A673 (cell line): ENCODE measurements at regions not wholly inside any gene's neighbourhood (a gene's known extent, or its start where the extent isn't known, plus 50 kb on each side); places are given as distances from the start of the nearest gene placed in this dataset.

Source experiments
- BruUV-seq: library from RNA; stranded (reverse); fragments of 400-500 nt; replicated peaks from 2 replicates; lab custom pipeline; 2021; lab: Mats Ljungman, UMichigan
- CTCF ChIA-PET: fragments of 300-600 bp; sonication (Branson Sonifier 250); formaldehyde crosslinking; loops from one replicate; lab custom pipeline; 2022; ENCODE audit warnings: antibody characterized with exemption; lab: Charles Lee
- POLR2A ChIA-PET: fragments of 300-600 bp; sonication (Branson Sonifier 250); formaldehyde crosslinking; loops from one replicate; lab custom pipeline; 2022; ENCODE audit warnings: antibody characterized with exemption; ENCODE audit not compliant: low non-redundant PET; lab: Charles Lee
- DNase-seq: peaks from one replicate; pipeline ENCODE4 v3.0.0-alpha.2; 2015; ENCODE audit warnings: low spot score
- H3K27ac ChIP-seq: fragments of 200-600 bp; sonication (generic); 2 replicates; pipeline ENCODE4 v1.5.1; 2016; ENCODE audit warnings: mixed run types, low read depth, mild to moderate bottlenecking, mixed read lengths, antibody characterized with exemption, low read length; ENCODE audit not compliant: poor library complexity, severe bottlenecking
- H3K27me3 ChIP-seq: fragments of 200-600 bp; sonication (generic); replicated peaks from 2 replicates; pipeline ENCODE4 v1.6.1; 2017; ENCODE audit warnings: mixed run types, low read depth, mild to moderate bottlenecking, mixed read lengths, antibody characterized with exemption, low read length; ENCODE audit not compliant: insufficient read depth, poor library complexity
- H3K36me3 ChIP-seq: fragments of 200-600 bp; sonication (generic); 2 replicates; pipeline ENCODE4 v1.6.1; 2016; ENCODE audit warnings: mixed run types, mild to moderate bottlenecking, mixed read lengths, antibody characterized with exemption, low read length; ENCODE audit not compliant: insufficient read depth, poor library complexity, severe bottlenecking
- H3K4me1 ChIP-seq: fragments of 200-600 bp; sonication (generic); 2 replicates; pipeline ENCODE4 v1.6.1; 2017; ENCODE audit warnings: mixed run types, mild to moderate bottlenecking, mixed read lengths, antibody characterized with exemption, low read length; ENCODE audit not compliant: insufficient read depth, poor library complexity, severe bottlenecking
- H3K4me3 ChIP-seq: fragments of 200-600 bp; sonication (generic); 2 replicates; pipeline ENCODE4 v1.5.1; 2016; ENCODE audit warnings: low read depth, mixed run types, mild to moderate bottlenecking, mixed read lengths, low read length; ENCODE audit not compliant: poor library complexity, severe bottlenecking
- H3K9me3 ChIP-seq: fragments of 200-600 bp; sonication (generic); 2 replicates; pipeline ENCODE4 v1.6.1; 2016; ENCODE audit warnings: mixed run types, low read depth, mild to moderate bottlenecking, mixed read lengths, antibody characterized with exemption, low read length; ENCODE audit not compliant: poor library complexity, severe bottlenecking
- EZH2 ChIP-seq: fragments of 200-600 bp; sonication (generic); IDR thresholded peaks from 2 replicates; pipeline ENCODE4 v1.6.1; 2017; ENCODE audit warnings: borderline replicate concordance, low read depth, mild to moderate bottlenecking, mixed read lengths, antibody characterized with exemption, low read length; ENCODE audit not compliant: poor library complexity, severe bottlenecking
- intact Hi-C: fragments of 100-400 bp; cut with micrococcal nuclease; formaldehyde crosslinking; loops from one replicate; pipeline ENCODE4 v1.10.0; 2022; ENCODE audit not compliant: unreplicated experiment
- TF ChIP-seq, protein P1 (sequence below): fragments of 300-800, 200-600 bp; sonication (generic); conservative IDR thresholded peaks from 2 replicates; pipeline ENCODE4 v1.5.1; 2017; ENCODE audit warnings: low read depth, mild to moderate bottlenecking, antibody characterized with exemption, low read length, moderate library complexity, mixed read lengths

DNA sequence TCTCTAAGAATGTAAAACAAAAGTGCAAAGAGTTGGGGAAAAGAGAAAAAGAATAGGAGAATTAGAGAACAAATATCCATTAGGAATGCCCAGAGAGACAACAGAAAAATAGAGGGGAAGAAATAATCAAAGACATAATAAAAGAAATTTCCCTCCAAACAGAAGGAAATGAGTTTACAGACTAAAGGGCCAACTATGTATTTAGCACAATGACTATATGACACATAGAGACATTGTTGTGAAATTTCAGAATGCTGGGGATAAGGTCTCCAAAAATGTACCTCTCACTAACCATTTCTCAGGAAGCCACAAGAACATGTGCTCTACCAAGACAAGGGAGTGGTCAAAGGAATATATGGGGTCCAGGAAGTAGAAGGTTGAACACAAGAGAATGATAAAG lies 121.0 kb upstream of the ACSL4 start:
- no peak overlapping the region for H3K27ac ChIP-seq
- H3K9me3 ChIP-seq = no peaks in the 10 kb centered on the region
- H3K36me3 ChIP-seq = no peaks in the 10 kb centered on the region
- intact Hi-C loops = no loop called here
- BruUV-seq = no TSS peak
- POLR2A ChIA-PET = no interaction called here
- peaks cover 4% of the 10 kb centered on the region for H3K4me1 ChIP-seq
- no peak for DNase-seq
- no peak for TF ChIP-seq EZH2
- TF ChIP-seq, protein P1, sequence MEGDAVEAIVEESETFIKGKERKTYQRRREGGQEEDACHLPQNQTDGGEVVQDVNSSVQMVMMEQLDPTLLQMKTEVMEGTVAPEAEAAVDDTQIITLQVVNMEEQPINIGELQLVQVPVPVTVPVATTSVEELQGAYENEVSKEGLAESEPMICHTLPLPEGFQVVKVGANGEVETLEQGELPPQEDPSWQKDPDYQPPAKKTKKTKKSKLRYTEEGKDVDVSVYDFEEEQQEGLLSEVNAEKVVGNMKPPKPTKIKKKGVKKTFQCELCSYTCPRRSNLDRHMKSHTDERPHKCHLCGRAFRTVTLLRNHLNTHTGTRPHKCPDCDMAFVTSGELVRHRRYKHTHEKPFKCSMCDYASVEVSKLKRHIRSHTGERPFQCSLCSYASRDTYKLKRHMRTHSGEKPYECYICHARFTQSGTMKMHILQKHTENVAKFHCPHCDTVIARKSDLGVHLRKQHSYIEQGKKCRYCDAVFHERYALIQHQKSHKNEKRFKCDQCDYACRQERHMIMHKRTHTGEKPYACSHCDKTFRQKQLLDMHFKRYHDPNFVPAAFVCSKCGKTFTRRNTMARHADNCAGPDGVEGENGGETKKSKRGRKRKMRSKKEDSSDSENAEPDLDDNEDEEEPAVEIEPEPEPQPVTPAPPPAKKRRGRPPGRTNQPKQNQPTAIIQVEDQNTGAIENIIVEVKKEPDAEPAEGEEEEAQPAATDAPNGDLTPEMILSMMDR = no peak
- CTCF ChIA-PET = interaction anchor here (0.6 kb wide), 3 partner anchors 49 to 1614 kb away, joined by 3 to 6 read pairs (median 3); no protein-coding TSS in a partner anchor
- H3K4me3 ChIP-seq = no peak overlapping the region
- H3K27me3 ChIP-seq = no peaks in the 10 kb centered on the region

DNA sequence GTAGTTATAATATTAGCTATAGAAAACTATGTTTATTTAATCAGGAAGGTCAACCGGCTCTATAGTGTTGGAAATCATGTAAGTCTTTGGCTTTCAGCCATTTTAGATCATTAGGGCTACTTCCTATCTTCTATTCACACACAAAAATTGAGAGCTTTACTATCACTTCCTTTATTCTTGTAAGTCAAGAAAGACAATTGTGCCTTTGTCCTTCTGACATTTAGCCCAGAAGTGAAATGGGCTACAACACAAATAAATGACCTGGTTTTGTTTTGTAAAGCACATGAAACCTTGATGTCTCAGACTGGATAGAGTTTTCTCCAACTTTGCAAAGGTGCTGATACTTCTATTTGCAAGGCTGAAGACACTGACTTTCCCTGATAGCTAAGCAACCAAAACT lies 122.4 kb upstream of the ACSL4 start:
- Histone ChIP-seq H3K27ac (no peak overlapping the region), H3K36me3 (no peaks in the 10 kb centered on the region), H3K9me3 (no peaks in the 10 kb centered on the region), H3K4me3 (no peak overlapping the region), H3K27me3 (no peaks in the 10 kb centered on the region), H3K4me1 (no peaks in the 10 kb centered on the region)
- TF ChIP-seq, protein P1 = no peak
- ChIA-PET POLR2A (no interaction called here), CTCF (interaction anchor here (0.7 kb wide), 1 partner anchor 215 kb away, joined by 4 read pairs; no protein-coding TSS in a partner anchor)
- intact Hi-C loops = loop anchor here (5.0 kb wide), 1 partner anchor 123 kb away; the partner anchor contains the start of gene ACSL4
- BruUV-seq = no TSS peak
- DNase-seq = peak; percentile 34

DNA sequence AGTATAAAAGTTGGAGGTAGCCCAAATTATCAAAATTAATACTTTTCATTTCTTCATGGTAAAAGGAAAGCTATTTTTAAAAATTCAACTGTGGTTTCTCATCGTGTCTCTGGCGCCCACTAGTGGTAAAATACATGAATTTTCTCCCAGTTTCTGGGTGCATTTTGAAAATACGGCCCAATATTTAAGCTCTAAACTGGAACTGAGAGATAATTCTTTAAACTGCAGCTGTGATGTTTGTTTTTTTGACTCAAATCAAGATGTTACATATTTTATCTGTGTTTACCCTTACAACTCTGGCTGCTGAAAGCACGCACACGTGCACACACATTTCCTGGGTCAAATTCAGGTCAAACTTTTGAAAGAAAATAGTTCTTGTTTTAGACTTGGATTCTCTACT lies 123.9 kb upstream of the ACSL4 start:
- no peak overlapping the region for H3K4me3 ChIP-seq
- peak; percentile 48 for DNase-seq
- POLR2A ChIA-PET = interaction anchor here (0.6 kb wide), 1 partner anchor 320 kb away, joined by 3 read pairs; no protein-coding TSS in a partner anchor
- TF ChIP-seq, protein P1 = peak; percentile 89
- no peak for TF ChIP-seq EZH2
- BruUV-seq = no TSS peak
- H3K4me1 ChIP-seq = no peaks in the 10 kb centered on the region
- no peaks in the 10 kb centered on the region for H3K27me3 ChIP-seq
- no peaks in the 10 kb centered on the region for H3K9me3 ChIP-seq
- CTCF ChIA-PET = interaction anchor here (0.6 to 1.7 kb wide), 6 partner anchors 8 to 145 kb away, joined by 3 to 20 read pairs (median 4); partner anchors contain the start of gene ACSL4
- intact Hi-C loops = loop anchor here (1.0 to 5.0 kb wide), 2 partner anchors 125 to 144 kb away; partner anchors contain the start of gene ACSL4
- no peak overlapping the region for H3K27ac ChIP-seq
- no peaks in the 10 kb centered on the region for H3K36me3 ChIP-seq
